ENCODE measurements at regions not wholly inside any gene's neighbourhood (a gene's known extent, or its start where the extent isn't known, plus 50 kb on each side); places are given as distances from the start of the nearest gene placed in this dataset.
"Not testable (repeated sequence)": the region's sequence is repeated elsewhere in the genome, so short reads cannot be mapped to it uniquely, and the experiment has no call there.

DNA sequence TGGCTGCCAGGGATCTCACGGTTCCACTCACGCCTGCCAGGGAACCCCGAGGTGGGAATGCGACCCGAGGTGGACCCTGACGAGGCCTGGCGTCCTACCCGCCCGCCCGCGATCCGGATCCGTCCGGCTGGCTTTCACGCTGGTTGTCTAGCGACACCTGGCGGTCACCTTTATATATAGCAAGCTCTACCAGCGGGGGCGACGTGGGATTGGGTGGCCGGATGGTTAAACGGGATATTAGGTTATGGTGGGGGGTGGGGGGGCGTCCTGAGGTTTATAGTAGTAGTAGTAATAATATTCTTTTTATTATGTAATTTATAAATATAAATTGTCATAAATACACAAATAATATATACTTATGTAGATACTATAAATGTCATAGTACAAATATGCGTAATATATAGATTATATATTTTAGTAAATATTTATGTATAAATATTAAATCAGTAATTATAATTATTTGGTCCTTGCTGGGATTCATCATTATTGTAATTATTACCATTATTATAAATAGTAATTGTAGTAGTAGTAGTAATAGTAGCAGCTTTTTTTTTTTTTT lies 136.9 kb downstream of the KCNJ12 start:
- H3K27me3 ChIP-seq (replicated peaks; ENCODE audit: control insufficient read depth, insufficient read depth, low read length, poor library complexity, severe bottlenecking) = peaks cover 5% of the 10 kb centered on the region
- DNase-seq = peak; percentile 44 to 68 (median 52)
- no peak overlapping the region for H3K27ac ChIP-seq (ENCODE audit: insufficient read depth, low read length, poor library complexity, severe bottlenecking)
- no peaks in the 10 kb centered on the region for H3K9me3 ChIP-seq (ENCODE audit: control insufficient read depth, low read length)
- H3K4me3 ChIP-seq (ENCODE audit: insufficient read depth, low read depth, low read length, poor library complexity, severe bottlenecking) = no peak overlapping the region
- no peaks in the 10 kb centered on the region for H3K36me3 ChIP-seq (ENCODE audit: control insufficient read depth, insufficient read depth, low read length)
- peaks cover 4% of the 10 kb centered on the region for H3K4me1 ChIP-seq (ENCODE audit: control insufficient read depth, insufficient read depth, low read length, poor library complexity, severe bottlenecking)

GRCh38 chr17:21514567-21514966 lies 138.4 kb downstream of the KCNJ12 start:
- not testable (repeated sequence) for H3K27me3 ChIP-seq (replicated peaks; ENCODE audit: control insufficient read depth, insufficient read depth, low read length, poor library complexity, severe bottlenecking); H3K36me3 ChIP-seq (ENCODE audit: control insufficient read depth, insufficient read depth, low read length); DNase-seq; H3K4me3 ChIP-seq (ENCODE audit: insufficient read depth, low read depth, low read length, poor library complexity, severe bottlenecking); H3K9me3 ChIP-seq (ENCODE audit: control insufficient read depth, low read length); H3K27ac ChIP-seq (ENCODE audit: insufficient read depth, low read length, poor library complexity, severe bottlenecking); H3K4me1 ChIP-seq (ENCODE audit: control insufficient read depth, insufficient read depth, low read length, poor library complexity, severe bottlenecking)

- DNase-seq = no peak
- H3K27ac ChIP-seq (ENCODE audit: insufficient read depth, low read length, poor library complexity, severe bottlenecking) = no peak overlapping the region
Observed at GRCh38 chr17:21517538-21518293, 141.6 kb downstream of the KCNJ12 start.

GRCh38 chr17:21522755-21523336 lies 146.7 kb downstream of the KCNJ12 start:
- Histone ChIP-seq H3K4me3 (ENCODE audit: insufficient read depth, low read depth, low read length, poor library complexity, severe bottlenecking) (no peak overlapping the region), H3K36me3 (ENCODE audit: control insufficient read depth, insufficient read depth, low read length) (no peaks in the 10 kb centered on the region), H3K27ac (ENCODE audit: insufficient read depth, low read length, poor library complexity, severe bottlenecking) (no peak overlapping the region), H3K4me1 (ENCODE audit: control insufficient read depth, insufficient read depth, low read length, poor library complexity, severe bottlenecking) (no peaks in the 10 kb centered on the region), H3K9me3 (ENCODE audit: control insufficient read depth, low read length) (no peaks in the 10 kb centered on the region), H3K27me3 (replicated peaks; ENCODE audit: control insufficient read depth, insufficient read depth, low read length, poor library complexity, severe bottlenecking) (no peaks in the 10 kb centered on the region)
- no peak for DNase-seq

More at GRCh38 chr17:21517538-21518293, 141.6 kb downstream of the KCNJ12 start:
- no peaks in the 10 kb centered on the region for H3K36me3 ChIP-seq (ENCODE audit: control insufficient read depth, insufficient read depth, low read length)
- no peaks in the 10 kb centered on the region for H3K9me3 ChIP-seq (ENCODE audit: control insufficient read depth, low read length)
- H3K4me1 ChIP-seq (ENCODE audit: control insufficient read depth, insufficient read depth, low read length, poor library complexity, severe bottlenecking) = no peaks in the 10 kb centered on the region
- no peak overlapping the region for H3K4me3 ChIP-seq (ENCODE audit: insufficient read depth, low read depth, low read length, poor library complexity, severe bottlenecking)
- no peaks in the 10 kb centered on the region for H3K27me3 ChIP-seq (replicated peaks; ENCODE audit: control insufficient read depth, insufficient read depth, low read length, poor library complexity, severe bottlenecking)

- no peaks in the 10 kb centered on the region for H3K9me3 ChIP-seq (ENCODE audit: control insufficient read depth, low read length)
- H3K4me1 ChIP-seq (ENCODE audit: control insufficient read depth, insufficient read depth, low read length, poor library complexity, severe bottlenecking) = no peaks in the 10 kb centered on the region
- H3K27ac ChIP-seq (ENCODE audit: insufficient read depth, low read length, poor library complexity, severe bottlenecking) = no peak overlapping the region
- no peak for DNase-seq
- no peak overlapping the region for H3K4me3 ChIP-seq (ENCODE audit: insufficient read depth, low read depth, low read length, poor library complexity, severe bottlenecking)
- no peaks in the 10 kb centered on the region for H3K36me3 ChIP-seq (ENCODE audit: control insufficient read depth, insufficient read depth, low read length)
- no peaks in the 10 kb centered on the region for H3K27me3 ChIP-seq (replicated peaks; ENCODE audit: control insufficient read depth, insufficient read depth, low read length, poor library complexity, severe bottlenecking)
Observed at GRCh38 chr17:21523497-21524210, 147.5 kb downstream of the KCNJ12 start.

DNA sequence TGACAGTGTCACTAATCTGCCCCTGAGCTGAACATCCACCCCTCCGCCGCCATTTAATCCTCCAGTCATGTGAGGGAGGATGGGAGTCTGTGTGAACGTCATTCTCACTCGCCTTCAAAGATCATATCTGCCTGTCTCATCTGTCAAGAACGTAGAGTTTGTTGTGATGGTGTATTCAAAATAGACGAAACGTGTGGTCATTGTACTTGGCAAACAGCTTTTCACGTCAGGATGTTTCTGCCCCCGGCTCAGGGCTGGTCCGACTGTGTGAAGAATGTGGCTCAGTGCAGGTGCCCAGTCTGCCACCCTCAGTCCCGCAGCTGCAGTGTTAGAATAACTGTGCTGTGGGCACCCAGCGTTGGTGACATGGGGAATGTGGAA lies 148.0 kb downstream of the KCNJ12 start:
- Histone ChIP-seq H3K4me1 (ENCODE audit: control insufficient read depth, insufficient read depth, low read length, poor library complexity, severe bottlenecking) (no peaks in the 10 kb centered on the region), H3K4me3 (ENCODE audit: insufficient read depth, low read depth, low read length, poor library complexity, severe bottlenecking) (no peak overlapping the region), H3K36me3 (ENCODE audit: control insufficient read depth, insufficient read depth, low read length) (no peaks in the 10 kb centered on the region), H3K9me3 (ENCODE audit: control insufficient read depth, low read length) (no peaks in the 10 kb centered on the region), H3K27ac (ENCODE audit: insufficient read depth, low read length, poor library complexity, severe bottlenecking) (no peak overlapping the region), H3K27me3 (replicated peaks; ENCODE audit: control insufficient read depth, insufficient read depth, low read length, poor library complexity, severe bottlenecking) (no peaks in the 10 kb centered on the region)
- DNase-seq = no peak

- Histone ChIP-seq H3K9me3 (ENCODE audit: control insufficient read depth, low read length) (no peaks in the 10 kb centered on the region), H3K4me3 (ENCODE audit: insufficient read depth, low read depth, low read length, poor library complexity, severe bottlenecking) (no peak overlapping the region), H3K36me3 (ENCODE audit: control insufficient read depth, insufficient read depth, low read length) (no peaks in the 10 kb centered on the region), H3K27me3 (replicated peaks; ENCODE audit: control insufficient read depth, insufficient read depth, low read length, poor library complexity, severe bottlenecking) (no peaks in the 10 kb centered on the region), H3K4me1 (ENCODE audit: control insufficient read depth, insufficient read depth, low read length, poor library complexity, severe bottlenecking) (no peaks in the 10 kb centered on the region), H3K27ac (ENCODE audit: insufficient read depth, low read length, poor library complexity, severe bottlenecking) (no peak overlapping the region)
- no peak for DNase-seq
Observed at GRCh38 chr17:21525464-21526130, 149.4 kb downstream of the KCNJ12 start.

DNA sequence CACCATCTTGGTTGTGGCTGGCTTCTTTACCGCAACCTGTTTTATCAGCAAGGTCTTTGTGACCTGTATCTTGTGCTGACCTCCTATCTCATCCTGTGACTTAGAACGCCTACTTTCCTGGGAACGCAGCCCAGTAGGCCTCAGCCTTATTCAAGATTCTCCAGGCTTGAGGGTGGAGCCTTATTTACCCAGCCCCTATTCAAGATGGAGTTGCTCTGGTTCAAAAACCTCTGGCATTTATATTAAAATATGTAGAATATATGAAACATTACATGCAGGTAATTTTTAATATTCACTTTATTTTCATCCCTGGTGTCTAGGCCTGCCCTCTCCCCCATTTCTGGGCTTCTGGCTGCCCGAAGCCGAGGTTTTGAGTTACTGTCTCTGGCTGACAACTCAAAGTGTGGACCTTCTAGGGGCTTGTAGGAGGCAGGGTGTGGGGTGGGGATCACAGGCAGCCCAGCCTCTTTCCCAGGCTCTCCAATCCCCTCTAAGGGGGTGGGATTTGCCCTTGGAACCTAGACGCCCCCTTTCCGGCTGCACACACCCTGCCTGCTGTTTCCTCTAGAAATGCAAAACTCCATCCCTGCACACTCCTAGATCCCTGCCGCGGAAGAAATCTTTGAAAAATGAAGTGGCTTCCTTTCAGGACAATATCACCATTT lies 152.0 kb downstream of the KCNJ12 start:
- Histone ChIP-seq H3K36me3 (ENCODE audit: control insufficient read depth, insufficient read depth, low read length) (no peaks in the 10 kb centered on the region), H3K9me3 (ENCODE audit: control insufficient read depth, low read length) (no peaks in the 10 kb centered on the region), H3K27ac (ENCODE audit: insufficient read depth, low read length, poor library complexity, severe bottlenecking) (no peak overlapping the region), H3K4me3 (ENCODE audit: insufficient read depth, low read depth, low read length, poor library complexity, severe bottlenecking) (no peak overlapping the region), H3K4me1 (ENCODE audit: control insufficient read depth, insufficient read depth, low read length, poor library complexity, severe bottlenecking) (no peaks in the 10 kb centered on the region), H3K27me3 (replicated peaks; ENCODE audit: control insufficient read depth, insufficient read depth, low read length, poor library complexity, severe bottlenecking) (no peaks in the 10 kb centered on the region)
- DNase-seq = no peak

DNA sequence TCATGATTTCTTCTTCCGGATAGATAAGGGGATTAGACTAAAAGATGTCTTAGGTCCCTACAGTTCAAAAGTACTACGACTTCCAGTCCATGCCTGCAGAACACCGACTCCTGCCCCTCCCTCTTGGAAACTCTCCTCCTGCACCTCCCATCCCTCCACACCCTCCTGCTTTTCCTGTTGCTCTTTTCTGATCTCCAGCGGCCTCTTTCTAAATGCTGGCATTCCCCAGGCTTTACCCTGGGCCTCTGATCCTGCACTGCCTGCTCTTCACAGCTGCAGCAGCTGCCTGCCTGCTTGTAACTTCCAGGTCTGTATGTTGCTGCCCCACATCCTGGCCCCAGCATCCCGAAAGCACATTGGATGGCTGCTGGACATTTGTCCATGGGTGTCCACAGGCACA lies 154.2 kb downstream of the KCNJ12 start:
- Histone ChIP-seq H3K9me3 (ENCODE audit: control insufficient read depth, low read length) (no peaks in the 10 kb centered on the region), H3K36me3 (ENCODE audit: control insufficient read depth, insufficient read depth, low read length) (no peaks in the 10 kb centered on the region), H3K27me3 (replicated peaks; ENCODE audit: control insufficient read depth, insufficient read depth, low read length, poor library complexity, severe bottlenecking) (no peaks in the 10 kb centered on the region), H3K4me3 (ENCODE audit: insufficient read depth, low read depth, low read length, poor library complexity, severe bottlenecking) (no peak overlapping the region), H3K4me1 (ENCODE audit: control insufficient read depth, insufficient read depth, low read length, poor library complexity, severe bottlenecking) (no peaks in the 10 kb centered on the region), H3K27ac (ENCODE audit: insufficient read depth, low read length, poor library complexity, severe bottlenecking) (no peak overlapping the region)
- DNase-seq = no peak

Data from effector memory CD4-positive, alpha-beta T cell (primary cell).